Femur (tissue), 1 donor: ENCODE measurements at regions not wholly inside any gene's neighbourhood (a gene's known extent, or its start where the extent isn't known, plus 50 kb on each side); places are given as distances from the start of the nearest gene placed in this dataset.
"Not testable (repeated sequence)": the region's sequence is repeated elsewhere in the genome, so short reads cannot be mapped to it uniquely, and the experiment has no call there.

ENCODE experiments used
- DNase-seq: peaks from one replicate; pipeline ENCODE4 v3.0.0-alpha.2; 2017

- no peak for DNase-seq
Measured at GRCh38 chr3:81170298-81170697, 591.1 kb downstream of the GBE1 start.

- no peak for DNase-seq
Measured at GRCh38 chr3:81164806-81165205, 596.6 kb downstream of the GBE1 start.

GRCh38 chr3:81161851-81162250 lies 599.6 kb downstream of the GBE1 start:
- DNase-seq = no peak

DNA sequence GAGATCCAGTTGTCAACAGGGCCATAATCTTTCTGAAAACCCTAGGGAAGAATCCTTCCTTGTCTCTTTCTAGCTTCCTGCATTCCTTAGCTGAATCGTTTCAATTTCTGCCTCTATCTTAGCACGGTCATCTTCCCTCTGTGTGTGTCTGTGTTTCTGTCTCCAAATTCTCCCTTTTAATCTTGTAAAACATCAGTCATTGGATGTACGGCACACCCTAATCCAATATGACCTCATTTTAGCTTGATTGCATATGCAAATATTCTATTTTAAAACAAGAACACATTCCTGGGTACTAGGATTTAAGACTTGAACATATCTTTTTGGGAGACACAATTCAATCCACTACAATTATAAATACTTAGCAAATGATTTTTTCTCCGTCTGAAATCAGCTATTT lies 600.3 kb downstream of the GBE1 start:
- no peak for DNase-seq

- no peak for DNase-seq
Measured at GRCh38 chr3:81154611-81155143, 606.8 kb downstream of the GBE1 start.

DNA sequence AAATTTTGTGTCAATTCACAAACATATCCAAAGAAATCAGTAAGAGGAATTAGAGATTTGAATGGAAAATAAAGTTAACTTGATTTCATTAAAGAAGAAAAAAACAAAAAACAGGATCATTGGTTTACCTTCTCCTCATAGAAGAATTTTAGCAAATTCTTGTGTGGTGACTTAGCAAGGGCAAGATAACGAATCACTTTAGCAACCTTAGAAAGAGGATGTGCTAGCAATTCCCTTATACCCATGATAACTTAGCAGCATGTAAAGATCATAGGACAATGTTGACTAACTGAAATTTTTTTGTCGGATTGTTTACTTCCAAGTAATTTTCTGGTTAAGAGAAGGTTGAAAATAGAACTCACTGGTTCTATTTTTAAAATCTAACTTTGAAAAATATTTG lies 609.3 kb downstream of the GBE1 start:
- DNase-seq = no peak

- no peak for DNase-seq
Measured at GRCh38 chr3:81132995-81133394, 628.5 kb downstream of the GBE1 start.

GRCh38 chr3:81105789-81106488 lies 655.5 kb downstream of the GBE1 start:
- no peak for DNase-seq

- DNase-seq = no peak
Measured at GRCh38 chr3:81105206-81105605, 656.2 kb downstream of the GBE1 start.

GRCh38 chr3:81097889-81098288 lies 663.6 kb downstream of the GBE1 start:
- no peak for DNase-seq

GRCh38 chr3:81095956-81096355 lies 665.5 kb downstream of the GBE1 start:
- no peak for DNase-seq

DNA sequence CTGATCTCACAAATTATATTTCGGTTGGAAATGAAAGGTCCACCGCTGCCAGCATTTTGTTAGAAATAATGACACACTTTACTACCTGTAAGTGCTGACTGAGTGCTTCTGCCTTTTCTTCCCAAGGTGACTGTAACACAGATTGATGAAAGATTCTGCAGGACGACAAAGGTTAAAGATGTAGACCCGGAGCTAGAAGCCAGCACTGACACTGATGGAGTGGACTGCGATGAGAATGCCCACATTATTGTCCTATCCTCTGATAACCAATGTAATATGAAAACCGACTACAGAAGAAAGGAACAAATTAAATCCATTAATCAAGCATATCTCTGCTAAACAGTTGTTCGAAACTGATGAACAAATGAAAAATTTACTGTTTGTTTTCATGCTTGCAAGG lies 666.5 kb downstream of the GBE1 start:
- DNase-seq = no peak

DNA sequence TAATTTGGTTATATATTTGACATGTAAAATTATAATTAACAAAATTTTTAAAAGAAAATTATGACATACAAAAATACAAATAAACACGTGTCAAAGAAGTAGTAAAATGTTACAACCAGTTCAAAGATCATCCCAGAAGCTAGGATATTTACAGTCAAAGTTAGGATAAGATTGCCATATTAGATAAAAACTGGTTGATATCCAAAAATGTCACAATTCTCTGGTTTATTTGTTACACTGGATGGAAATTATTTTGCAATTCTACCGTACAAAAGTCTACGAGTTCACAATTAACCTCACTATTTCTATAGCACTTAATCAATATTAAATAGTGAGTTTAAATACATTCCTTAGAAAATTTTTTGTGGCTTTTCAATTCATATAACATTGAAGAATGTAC lies 673.8 kb downstream of the GBE1 start:
- DNase-seq = no peak

DNA sequence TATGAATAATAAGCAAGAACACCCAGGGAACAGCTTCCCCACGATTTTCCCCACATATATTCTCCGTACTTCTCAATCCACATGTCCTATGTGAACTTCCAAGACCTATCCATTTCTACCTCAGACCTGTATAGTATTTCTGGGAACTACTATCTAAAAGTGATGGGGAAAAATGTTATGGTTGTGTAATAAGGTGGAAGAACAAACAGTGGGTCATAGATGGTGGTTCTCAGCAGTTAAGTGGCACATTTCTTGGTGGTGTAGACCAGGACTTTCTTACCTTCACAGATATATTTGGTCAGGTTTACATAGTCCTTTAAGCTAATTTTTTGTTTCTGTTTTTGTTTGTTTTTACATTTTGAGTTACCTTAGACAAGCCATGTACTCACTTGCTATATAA lies 675.1 kb downstream of the GBE1 start:
- no peak for DNase-seq

DNA sequence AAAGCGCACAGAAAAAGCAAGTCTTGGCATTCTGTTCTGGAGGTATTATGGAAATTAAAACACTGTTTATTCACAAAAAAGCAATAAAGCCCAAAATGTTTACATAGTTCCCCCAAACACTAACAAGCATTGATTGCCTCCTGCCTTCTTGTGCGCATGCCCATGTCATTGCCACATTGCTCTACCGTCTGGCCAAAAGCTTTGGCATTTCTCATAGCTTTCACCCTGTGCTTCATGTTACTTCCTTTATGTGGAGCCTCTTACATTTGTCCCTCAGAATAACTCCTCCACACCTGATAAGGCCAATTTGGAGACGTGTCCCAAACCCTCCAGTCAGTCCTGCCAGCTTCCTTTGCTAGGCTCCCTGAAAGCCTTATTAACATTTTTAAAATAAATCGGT lies 680.8 kb downstream of the GBE1 start:
- DNase-seq = no peak

- no peak for DNase-seq
Measured at GRCh38 chr3:81072591-81072990, 688.9 kb downstream of the GBE1 start.

- no peak for DNase-seq
Measured at GRCh38 chr3:81068546-81068945, 692.9 kb downstream of the GBE1 start.

- DNase-seq = no peak
Measured at GRCh38 chr3:81063896-81064295, 697.5 kb downstream of the GBE1 start.

GRCh38 chr3:81051133-81051532 lies 710.3 kb downstream of the GBE1 start:
- not testable (repeated sequence) for DNase-seq

DNA sequence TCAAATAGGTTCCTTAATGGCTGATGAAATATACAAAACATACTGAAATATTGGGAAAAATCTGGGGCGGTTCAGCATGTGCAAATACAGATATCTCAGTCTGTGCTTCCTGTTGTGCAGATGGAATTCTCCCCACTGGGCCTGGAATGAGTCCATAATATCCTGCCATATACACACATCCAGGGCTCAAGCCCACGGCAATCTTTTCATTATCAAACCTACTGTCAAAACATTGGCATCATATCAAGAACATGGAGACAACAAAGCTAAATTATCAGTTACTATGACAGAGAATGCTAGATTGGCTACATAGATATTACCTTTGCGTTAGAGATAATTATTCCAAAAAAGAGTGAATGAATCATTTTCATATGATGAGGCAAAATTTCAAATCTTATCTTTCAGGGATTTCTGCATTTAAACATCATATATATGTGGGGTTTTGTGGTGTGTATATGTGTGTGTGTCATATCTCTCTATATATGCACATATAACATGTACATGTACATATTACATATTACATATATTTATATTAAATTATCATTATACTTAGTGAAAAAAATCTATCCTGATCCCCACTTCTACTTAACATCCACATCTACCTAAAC lies 713.3 kb downstream of the GBE1 start:
- no peak for DNase-seq

GRCh38 chr3:81045976-81046375 lies 715.5 kb downstream of the GBE1 start:
- DNase-seq = no peak

GRCh38 chr3:81045246-81045645 lies 716.2 kb downstream of the GBE1 start:
- DNase-seq = no peak

- no peak for DNase-seq
Measured at GRCh38 chr3:81043660-81044199, 717.7 kb downstream of the GBE1 start.

DNA sequence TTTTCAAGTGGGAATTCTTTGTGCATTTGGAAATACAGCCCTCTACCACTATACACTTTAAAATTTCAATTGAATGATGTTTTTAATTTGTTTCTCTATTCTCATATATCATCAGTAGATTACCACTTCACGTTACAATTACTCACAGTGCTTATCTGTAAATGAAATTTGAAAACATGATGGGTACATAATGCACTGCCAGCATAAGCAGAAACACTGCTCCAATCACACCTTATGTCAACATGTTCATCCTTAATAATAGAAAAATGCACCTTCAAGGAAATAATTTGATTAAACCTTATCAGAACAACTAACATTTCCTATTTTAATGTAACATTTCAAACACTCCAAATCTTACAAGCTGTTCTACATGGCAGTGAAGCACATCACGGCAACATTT lies 718.4 kb downstream of the GBE1 start:
- no peak for DNase-seq
